Pons (tissue), 1 donor: ENCODE measurements at regions not wholly inside any gene's neighbourhood (a gene's known extent, or its start where the extent isn't known, plus 50 kb on each side); places are given as distances from the start of the nearest gene placed in this dataset.
"Not testable (repeated sequence)": the region's sequence is repeated elsewhere in the genome, so short reads cannot be mapped to it uniquely, and the experiment has no call there.

ENCODE experiments used
- DNase-seq: peaks from one replicate; pipeline ENCODE4 v3.0.0-alpha.2; 2016; ENCODE audit warnings: low spot score

DNA sequence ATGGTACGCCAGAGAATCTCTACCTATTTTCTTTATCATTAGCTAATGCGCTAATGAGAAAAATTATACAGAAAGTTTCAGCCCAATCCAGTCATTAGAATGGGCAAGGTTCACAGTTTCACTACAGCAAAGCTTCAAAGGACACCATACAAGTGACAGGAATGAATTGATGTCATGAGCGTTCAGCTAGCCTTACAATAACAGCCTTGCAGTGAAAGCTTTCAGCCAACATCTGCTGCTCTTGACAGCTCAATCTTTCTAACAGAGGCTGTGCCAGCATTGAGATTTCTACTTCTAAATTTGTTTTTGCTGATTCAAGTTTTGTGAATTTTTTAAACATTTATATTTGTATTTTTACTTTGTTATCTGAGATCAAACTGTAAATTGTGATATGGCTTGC, 302.4 kb upstream of the FAM174A start:
- peak; percentile 52 for DNase-seq

DNA sequence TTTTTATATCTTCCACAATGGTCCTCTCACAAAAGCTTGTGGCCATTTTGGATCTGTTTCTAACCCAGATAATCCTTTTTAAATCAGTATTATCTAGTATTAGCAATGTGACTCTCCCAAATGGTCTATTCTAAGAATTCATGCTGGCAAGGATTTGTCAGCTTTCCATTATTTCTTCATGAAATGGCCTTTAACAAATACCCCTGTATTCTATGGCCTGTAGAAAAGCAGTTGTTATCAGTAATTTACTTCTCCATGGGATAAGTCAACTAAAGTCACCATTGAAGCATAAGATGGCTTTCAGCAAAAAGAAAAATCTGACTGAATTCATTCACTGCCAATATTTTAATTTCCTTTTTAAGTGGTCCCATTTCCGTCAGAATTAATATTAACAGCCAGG, 346.4 kb upstream of the FAM174A start:
- DNase-seq: no peak

DNA sequence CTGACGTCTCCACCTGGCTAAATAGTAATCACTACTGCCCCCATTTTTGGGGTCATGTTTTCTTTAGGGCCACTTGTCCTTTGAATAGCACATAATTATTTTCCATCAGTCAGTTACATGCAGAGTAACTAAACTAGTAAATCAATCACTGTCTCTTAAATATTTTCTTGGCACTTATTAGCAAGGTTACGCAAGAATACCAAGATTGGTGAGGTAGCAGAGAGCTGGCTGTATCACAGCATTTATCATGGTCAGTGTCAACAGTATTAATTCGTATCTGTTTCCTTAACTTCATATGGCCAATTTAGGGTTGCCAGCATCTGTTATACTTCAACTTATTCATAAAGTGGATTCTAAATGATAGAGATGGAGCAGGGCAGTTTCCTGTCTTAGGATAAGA, 346.8 kb upstream of the FAM174A start:
- no peak for DNase-seq

DNA sequence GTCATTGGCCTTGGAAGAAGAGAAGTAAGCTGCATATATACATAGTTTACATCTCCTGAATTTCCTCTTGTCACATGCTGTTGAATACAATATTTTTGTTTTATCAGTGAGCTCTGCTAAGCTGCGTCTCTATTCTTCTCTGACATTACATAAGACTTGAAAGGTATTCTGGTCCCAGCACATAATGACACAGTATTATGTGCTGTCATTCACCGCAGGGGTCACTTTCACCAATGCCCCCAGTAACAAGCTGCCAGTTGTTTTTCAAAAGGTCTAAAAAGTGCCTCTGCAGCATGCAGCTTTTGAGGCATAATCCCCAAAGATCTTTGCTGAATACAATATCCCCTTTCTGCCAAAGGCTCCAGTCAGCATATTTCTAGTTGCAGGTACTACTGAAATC, 349.0 kb upstream of the FAM174A start:
- DNase-seq: no peak

DNA sequence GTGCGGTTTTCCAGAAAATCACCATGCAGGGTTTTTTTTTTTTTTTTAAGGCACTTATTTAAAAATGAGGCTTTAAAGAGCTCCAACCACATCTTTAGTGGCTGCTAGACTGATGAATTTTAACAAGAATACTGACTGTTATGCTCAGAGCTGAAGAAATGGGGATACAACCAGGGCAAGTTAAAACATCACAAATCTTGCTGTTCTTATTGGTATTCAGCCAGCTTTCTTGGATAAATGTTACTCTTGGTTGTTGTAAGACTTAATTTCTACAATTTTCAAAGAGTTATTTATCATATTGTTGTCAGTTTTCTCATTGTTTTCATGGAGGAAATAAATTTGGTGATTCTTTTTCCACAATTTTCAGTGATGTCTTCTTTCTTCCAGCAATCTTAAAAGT, 352.8 kb upstream of the FAM174A start:
- no peak for DNase-seq

DNA sequence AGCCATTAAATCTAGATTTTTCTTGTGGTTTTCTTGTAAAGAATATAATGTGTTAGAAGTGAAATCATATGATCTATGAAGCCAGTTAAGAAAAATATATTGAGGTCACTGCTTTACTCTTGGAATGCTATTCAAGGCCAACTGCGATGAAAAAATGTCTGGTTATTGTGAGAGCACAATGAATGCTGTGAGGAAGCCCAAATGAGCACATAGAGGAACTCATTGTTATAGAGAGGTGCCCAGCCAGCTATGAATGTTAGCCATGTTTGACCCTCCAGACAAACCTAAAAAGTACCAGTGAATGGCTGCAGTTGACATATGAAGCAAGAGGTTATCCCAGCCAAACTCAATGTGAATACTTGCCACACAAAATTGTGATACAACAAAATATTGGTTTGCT, 359.8 kb upstream of the FAM174A start:
- peak; percentile 1 for DNase-seq

DNA sequence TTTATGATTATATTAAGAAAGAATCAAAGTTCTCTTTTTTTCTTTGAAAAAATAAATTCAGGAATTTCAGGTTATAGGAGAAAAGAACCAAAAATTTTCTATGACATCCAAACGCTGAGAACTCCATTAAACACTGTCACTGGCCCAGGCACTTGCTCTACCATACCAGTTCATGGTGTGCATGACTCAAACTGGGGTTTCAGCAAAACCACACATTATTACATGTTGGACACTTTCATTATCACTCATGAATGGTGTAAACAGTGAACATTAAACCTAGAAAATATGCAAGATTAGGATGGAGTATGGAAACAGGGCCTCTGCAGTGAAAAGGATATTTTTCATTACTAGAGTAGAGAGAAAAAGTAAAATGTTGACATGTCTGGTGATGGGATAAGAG, 369.9 kb upstream of the FAM174A start:
- DNase-seq: no peak

DNA sequence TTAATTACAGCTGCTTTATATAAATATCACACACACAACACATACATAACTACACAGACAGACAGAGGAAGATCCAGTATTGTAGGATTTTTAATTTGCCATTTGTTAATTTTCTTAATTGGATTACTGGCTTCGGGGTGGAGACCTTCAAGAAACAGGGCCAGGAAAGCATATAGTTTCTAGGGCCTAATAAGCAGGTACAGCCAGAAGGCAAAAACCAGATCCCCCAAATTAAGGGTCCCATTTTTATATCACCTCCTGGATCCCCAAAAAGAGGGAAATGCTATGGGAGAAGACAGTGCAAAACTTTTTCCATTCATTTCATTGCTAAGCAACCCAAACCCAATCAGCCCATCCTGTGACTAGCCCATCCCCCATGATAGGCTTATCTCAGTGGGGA, 373.3 kb upstream of the FAM174A start:
- no peak for DNase-seq

DNA sequence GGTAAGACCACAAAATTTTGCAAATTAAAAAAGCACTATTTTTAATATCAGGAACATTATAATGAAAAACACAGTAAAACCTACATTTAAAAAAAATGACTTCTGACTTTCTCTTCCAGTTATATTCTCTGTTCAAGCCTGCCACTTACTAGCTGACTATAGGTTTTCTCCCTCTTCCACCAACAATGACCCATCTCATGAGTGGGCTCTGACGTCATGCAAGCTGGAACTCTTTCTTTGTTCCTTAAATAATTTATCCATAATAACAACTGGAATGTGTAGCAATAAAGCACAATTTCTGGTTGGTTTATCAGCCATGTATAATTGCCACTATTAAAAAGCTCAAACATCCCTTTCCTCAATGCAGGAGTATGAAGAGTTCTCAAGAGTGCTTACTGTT, 378.1 kb upstream of the FAM174A start:
- DNase-seq: no peak

DNA sequence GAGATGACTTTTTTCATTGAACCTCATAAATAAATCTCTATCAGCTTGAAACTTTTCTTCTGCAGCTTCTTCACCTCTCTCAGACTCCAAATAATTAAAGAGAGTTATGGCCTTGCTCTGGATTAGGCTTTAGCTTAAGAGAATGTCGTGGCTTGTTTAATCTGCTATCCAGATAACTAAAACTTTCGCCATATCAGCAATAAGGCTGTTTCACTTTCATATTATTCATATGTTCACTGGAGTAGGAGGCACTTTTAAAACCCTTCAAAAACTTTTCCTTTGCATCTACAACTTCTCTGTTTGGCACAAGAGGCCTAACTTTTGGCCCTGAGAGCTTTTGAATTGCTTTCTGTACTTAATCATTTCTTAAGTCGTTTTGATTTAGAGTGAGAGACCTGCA, 386.9 kb upstream of the FAM174A start:
- DNase-seq: no peak

DNA sequence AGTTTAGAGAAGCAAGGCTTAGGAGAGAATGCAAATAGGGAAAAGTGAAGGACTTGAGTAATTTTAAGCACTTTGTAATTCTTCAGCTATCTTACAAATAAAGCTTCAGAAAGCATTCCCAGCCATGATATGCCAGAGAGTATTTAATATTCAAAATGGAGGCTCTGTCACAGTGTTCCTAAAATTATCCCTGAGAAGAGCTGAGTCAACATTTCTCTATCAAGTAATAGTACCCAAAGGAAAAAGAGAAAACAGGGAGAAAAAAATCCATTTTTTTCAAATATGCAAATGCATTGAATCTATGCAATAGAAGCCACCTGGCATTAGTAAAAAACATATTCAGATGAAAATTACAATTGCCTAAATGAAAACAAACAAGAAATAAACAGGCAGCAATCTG, 392.6 kb upstream of the FAM174A start:
- DNase-seq: no peak

DNA sequence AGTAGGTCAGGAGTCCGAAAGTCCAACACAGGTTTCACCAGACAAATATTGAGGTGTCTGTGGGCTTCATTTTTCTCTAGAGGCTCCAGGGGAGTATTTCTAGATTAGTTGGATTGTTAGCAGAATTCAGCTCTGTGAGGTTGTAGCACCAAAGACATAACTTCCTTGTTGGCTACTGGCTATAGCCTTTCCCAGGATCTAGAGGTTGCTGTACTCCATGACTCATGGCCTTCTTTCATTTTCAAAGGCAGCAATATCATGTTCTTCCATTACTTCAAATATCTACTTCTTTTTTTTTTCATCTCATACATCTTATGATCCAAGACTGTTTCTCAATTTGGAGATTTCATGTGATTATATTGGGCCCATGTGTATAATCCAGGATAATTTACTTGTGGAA, 404.0 kb upstream of the FAM174A start:
- no peak for DNase-seq

DNA sequence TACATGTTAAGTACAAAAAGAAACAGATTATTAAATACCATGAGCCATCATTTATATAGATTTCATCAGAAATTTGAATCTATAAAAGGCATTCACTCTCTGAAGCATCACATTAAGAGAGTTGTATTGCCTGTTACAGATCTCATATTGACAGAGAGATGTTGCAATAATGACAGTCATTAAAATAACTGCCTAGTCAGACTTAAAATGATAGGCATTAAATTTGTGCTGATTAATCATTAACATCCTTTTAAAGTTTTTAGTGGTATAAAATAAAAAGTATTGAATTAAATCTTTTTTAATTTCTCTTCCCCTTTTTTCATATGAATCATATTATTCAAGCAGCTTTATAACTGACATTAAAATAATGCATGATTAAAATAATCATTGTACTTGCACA, 404.9 kb upstream of the FAM174A start:
- no peak for DNase-seq

DNA sequence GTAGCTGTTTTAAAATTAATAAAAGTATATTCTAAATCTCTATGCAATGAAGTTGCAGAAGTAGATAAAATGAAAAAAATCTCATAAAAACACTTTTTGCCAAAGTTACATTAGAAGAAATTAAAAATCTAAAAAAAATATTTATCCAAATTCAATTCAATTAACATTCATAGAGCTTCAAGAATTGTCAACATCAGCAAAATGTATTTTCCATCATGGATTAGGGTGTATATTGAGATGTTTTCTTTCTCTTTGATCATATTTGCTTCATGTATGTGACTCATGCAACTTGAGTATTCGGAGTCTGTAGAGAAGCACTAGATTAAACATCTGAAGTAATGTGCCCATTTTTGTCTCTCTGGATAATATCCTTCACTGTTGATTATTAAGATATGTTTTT, 415.3 kb upstream of the FAM174A start:
- no peak for DNase-seq

DNA sequence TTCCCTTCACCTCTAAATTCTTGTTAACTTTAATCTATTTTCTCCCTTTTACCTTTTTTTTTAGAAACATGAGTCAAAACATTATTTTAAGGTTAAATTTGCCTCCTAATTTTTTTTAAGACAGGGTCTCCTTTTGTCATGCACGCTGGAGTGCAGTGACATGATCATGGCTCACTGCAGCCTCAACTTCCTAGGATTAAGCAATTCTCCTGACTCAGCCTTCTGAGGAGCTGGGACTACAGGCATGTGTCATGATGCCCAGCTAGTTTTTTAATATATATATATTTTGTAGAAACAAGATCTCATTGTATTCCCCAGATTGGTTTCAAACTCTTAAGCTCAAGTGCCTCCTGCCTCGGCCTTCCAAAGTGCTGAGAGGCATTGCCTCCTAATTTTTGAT, 424.7 kb upstream of the FAM174A start:
- no peak for DNase-seq

DNA sequence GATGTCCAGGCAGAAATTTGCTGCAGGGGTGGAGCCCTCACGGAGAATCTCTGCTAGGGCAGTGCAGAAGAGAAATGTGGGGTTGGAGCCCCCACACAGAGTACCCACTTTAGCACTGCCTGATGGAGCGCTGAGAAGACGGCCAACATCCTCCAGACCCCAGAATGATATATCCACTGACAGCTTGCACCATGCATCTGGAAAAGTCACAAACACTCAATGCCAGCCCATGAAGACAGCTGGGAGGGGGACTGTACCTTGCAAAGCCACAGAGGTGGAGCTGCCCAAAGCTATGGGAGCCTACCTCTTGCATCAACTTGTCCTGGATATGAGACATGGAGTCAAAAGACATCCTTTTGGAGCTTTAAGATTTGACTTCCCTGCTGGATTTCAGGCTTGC, 426.3 kb upstream of the FAM174A start:
- no peak for DNase-seq

DNA sequence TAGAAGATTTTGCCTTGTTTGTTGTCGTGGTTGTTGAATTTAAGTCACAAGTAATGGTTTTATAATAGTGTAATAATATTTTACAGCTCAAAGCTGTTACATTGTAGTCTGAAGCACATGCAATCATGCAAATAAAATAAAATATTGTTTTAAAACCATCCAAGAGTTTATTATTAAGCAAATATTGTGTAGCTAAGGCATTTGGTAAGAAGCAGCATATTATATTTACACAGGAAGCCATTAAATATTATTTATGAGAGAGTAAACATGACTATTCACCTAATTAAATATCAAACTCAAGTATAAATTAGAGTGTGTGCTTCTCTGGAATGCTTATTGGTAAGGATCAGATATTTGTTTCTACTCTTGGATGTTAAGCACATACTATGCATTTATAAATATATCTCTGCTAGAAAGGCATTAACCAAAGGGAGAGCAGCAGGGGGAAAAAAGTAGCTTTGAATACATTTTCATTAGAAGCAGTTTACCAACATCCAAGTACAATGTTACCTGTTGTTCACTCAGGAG, 431.5 kb upstream of the FAM174A start:
- not testable (repeated sequence) for DNase-seq

DNA sequence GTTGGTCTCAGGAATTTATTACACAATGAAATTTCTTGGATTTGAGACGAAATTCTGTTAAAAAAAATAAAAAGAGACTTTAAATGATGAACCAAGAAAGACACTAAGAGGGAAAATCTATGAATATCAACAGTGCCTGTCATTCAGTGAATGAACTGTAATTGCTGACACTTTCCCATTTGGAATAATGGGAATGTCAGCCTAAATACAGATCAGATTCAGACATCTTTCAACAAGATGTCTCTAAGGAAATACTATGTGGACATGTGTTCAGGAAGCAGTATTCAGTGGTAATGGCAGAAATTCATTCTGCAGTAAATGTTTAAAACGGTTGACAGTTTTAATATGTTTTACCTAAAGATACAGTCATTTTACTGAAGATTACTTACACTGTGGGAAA, 433.7 kb upstream of the FAM174A start:
- DNase-seq: not testable (repeated sequence)

DNA sequence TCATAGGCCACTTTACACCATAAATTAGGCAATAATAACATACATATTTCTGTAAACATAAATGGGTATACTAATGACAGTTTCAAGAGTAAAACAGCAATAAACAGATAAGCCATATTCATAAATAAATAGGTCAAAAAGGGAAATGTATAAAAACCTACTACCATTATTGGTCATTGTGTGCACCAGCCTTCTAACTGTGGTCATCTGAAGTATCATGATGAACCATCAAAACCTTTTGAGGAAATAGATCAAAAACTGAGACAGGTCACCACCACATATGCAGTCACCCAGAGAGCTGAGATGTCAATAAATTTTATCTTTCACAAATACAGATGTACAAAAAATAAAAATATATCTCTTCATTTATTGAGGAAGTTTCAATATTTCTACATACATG, 438.8 kb upstream of the FAM174A start:
- DNase-seq: not testable (repeated sequence)

DNA sequence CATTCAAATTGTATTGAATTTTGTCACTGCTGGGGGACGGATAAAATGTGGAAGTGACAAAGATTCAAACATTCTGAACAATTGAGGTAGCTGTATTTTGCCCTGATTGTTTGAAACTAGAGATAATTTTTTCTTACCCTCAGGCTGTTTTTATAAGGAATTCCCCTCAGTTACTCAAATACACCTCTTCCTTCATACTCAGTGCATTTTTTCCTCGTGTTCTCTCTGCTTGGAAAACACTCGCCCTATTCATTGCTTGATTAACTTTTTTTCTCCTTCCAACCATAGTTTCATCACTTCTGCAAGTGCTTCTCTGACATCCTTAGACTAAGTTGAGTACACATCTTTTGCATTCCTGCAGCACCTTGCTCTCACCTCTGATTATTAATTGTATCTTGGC, 454.5 kb upstream of the FAM174A start:
- DNase-seq: not testable (repeated sequence)

DNA sequence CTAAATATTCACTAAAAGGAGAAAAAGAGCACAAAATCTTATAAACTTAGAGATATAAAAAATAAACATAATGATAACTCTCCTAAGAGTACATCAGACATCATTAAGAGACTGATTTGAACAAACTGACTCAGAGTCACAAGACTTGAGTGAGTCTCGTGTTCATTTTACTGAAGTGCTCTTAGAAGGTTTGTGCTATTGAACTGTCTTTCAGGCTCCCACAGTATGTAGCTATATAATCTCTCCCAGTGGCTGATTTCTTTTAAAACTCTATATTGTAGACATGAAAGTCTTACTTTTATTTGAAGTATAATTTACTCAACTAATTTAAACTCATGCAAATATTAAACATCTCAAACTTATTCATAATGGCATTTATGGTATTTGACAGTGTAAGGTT, 456.0 kb upstream of the FAM174A start:
- not testable (repeated sequence) for DNase-seq

DNA sequence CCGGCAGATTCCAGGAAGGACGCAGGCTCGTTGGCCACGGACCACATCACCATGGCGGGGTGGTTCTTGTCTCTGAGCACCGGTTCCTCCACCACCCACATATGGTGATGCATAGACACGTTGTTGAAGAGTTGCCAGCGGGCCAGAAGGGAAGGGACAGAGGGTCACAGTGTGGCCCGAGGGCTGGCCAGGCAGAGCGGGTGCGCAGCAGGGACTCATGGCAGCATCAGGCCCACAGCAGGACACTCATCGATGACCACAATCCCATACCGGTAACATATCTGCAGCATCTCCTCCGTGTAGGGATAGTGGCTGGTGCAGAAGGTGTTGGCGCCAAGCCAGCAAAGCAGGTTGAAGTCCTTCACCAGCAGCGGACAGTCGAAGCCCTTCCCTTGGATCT, 469.2 kb upstream of the FAM174A start:
- not testable (repeated sequence) for DNase-seq

DNA sequence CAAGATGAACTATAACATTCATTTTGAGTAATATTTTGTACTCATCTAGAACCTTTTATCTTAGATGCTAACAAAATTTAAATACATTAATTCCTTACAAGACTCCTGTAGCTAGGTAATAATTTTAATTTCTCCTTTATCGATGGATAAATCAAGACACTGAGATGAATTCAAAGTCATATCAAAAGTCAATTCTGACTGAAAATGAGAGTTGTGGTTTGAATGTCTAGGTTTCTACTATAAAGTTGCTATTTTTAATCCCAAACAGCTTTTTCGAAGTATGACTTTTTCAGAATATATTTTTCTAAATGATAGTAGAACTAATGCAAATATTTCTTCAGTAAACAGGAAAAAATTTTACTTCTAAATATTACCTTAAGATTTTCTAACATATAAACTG, 491.7 kb upstream of the FAM174A start:
- no peak for DNase-seq

DNA sequence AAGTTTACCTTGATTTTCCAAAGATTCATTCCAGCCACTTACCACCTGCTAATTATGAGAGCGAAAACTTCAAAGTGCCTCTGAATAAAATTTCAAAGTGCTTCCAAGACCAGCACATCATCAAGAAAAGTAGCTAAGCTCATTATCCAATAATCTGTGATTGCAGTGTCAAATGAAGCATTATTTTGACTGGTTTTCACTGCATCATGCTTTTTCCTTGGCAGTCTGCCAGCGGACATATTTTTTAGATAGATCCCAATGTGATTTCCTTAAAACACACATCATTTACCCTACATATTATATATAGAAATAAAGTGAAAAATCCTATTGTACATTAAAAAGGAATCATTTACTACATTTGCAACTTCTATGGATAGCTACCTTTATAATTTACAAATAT, 508.6 kb upstream of the FAM174A start:
- DNase-seq: no peak

DNA sequence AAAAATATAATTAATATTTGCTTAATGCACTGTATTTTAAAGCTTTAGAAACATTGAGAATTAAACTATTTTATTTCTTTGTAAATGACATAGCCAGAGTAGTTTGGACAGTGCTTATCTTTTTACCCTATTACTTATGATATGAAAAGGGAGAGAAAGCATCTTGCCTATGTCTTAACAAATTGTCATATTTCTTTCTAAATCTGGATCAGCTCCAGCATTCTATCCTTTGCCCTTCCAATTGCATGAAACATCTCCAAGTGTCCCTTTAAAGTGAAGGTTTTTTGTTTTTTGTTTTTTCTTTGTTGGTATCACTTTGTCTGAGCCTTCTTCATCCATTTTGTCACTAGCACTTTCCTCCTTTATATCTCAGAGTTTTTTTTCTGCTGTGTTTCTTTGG, 511.6 kb upstream of the FAM174A start:
- DNase-seq: no peak
